C4-2B (cell line): ENCODE measurements at regions not wholly inside any gene's neighbourhood (a gene's known extent, or its start where the extent isn't known, plus 50 kb on each side); places are given as distances from the start of the nearest gene placed in this dataset.

Experiments used
- H3K27ac ChIP-seq: fragments of 450-650 bp; 2 replicates; pipeline ENCODE4 v1.5.1; 2017
- ZFX ChIP-seq: fragments of 450-650 bp; IDR thresholded peaks from 2 replicates; pipeline ENCODE4 v1.6.1; 2017
- TF ChIP-seq, protein P1 (sequence below): fragments of 450-650 bp; conservative IDR thresholded peaks from 2 replicates; pipeline ENCODE4 v1.5.1; 2017; ENCODE audit warnings: mild to moderate bottlenecking

DNA sequence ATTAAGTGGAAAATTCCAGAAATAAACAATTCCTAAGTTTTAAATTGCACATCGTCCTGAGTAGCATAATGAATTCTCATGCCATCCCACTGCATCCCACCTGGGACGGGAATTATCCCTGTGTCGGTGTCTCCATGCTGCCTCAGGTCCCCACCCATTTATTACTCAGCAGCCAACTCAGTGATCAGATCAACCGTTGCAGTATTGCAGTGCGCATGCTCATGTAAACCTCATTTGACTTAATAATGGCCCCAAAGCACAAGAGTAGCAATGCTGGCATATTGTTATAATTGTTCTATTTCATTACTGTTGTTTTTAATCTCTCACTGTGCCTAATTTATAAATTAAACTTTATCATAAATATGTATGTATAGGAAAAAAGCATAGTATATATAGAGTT is 214.4 kb downstream of the METTL4 start:
- TF ChIP-seq, protein P1, sequence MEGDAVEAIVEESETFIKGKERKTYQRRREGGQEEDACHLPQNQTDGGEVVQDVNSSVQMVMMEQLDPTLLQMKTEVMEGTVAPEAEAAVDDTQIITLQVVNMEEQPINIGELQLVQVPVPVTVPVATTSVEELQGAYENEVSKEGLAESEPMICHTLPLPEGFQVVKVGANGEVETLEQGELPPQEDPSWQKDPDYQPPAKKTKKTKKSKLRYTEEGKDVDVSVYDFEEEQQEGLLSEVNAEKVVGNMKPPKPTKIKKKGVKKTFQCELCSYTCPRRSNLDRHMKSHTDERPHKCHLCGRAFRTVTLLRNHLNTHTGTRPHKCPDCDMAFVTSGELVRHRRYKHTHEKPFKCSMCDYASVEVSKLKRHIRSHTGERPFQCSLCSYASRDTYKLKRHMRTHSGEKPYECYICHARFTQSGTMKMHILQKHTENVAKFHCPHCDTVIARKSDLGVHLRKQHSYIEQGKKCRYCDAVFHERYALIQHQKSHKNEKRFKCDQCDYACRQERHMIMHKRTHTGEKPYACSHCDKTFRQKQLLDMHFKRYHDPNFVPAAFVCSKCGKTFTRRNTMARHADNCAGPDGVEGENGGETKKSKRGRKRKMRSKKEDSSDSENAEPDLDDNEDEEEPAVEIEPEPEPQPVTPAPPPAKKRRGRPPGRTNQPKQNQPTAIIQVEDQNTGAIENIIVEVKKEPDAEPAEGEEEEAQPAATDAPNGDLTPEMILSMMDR, result no peak
- no peak for TF ChIP-seq ZFX
- no peak overlapping the region for H3K27ac ChIP-seq

DNA sequence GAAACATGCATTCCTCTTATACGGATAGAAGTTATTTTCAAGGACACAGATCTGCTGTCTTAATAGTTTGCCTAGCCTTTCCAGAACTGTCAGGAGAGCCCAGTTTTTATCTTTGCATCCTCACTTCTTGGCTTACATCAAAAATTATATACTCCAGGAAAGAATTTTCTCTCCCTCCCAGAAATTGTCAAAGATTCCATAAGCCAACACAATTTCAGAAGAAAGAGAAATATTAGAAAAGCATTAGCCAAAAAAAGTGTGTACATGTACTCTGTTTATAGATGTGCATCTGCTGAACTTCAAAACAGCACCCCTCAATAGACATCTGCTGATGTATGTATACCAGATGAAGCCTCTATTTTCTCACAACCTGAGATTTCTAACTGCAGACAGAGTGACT is 210.4 kb downstream of the METTL4 start:
- no peak for TF ChIP-seq ZFX
- H3K27ac ChIP-seq, result no peak overlapping the region

DNA sequence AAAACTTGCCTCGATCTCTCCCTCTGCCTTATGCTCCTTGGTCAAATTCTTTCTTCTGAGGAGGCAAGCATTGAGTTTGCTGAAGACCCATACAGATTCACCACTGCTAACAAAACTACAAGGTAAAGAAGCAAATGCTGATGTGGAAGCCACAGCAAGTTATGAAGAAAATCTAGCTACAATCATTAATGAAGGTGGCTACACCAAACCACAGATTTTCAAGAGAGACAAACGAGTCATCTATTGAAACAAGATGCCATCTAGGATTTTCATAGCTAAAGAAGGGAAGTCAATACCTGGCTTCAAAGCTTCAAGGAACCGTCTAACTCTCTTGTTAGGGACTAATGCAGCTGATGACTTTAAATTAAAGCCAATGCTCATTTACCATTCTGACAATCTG is 203.2 kb downstream of the METTL4 start:
- no peak overlapping the region for H3K27ac ChIP-seq
- TF ChIP-seq ZFX, result no peak
- TF ChIP-seq, protein P1, result no peak

DNA sequence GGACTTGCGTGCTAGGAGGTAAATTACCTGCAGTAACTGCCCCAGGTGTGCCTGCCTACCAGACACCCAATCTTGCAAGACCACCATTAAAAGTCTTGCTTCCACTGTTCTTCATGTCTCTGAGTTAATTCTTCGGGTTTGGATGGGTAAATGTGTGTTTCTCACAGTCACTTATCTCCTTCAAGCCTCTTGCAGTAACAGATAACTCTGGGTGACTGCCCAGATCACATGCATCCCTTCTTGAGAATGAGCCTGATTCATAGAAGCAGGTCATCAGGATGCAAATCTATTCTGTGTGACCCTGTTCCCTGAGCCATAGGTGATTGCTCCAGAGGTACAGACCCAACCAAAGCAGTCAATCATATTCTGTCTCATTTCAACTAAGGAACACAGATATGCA is 194.6 kb downstream of the METTL4 start:
- TF ChIP-seq, protein P1, result no peak
- no peak for TF ChIP-seq ZFX
- no peak overlapping the region for H3K27ac ChIP-seq

- H3K27ac ChIP-seq, result no peak overlapping the region
- no peak for TF ChIP-seq ZFX
- TF ChIP-seq, protein P1, result no peak
These were observed 191.2 kb downstream of the METTL4 start for GRCh38 chr18:2380101-2380500.

DNA sequence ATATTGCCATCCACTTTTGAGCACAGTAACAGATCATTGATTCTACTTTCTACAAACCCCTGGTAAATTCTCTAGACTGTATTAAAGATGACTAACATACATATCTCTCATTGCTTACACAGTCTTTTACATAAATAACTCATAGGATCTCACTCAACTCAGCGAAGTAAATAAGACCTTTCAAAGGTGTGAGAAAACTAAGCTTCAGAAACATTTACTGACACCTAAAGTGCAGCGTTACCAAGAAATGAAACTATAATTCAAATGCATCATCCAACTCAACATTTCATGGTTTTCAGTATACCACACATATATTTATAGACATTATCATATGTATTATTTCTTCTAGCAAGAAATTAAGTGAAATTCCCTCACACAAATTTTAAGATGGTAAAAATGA is 189.8 kb downstream of the METTL4 start:
- TF ChIP-seq, protein P1, result no peak
- TF ChIP-seq ZFX, result no peak
- H3K27ac ChIP-seq, result no peak overlapping the region

DNA sequence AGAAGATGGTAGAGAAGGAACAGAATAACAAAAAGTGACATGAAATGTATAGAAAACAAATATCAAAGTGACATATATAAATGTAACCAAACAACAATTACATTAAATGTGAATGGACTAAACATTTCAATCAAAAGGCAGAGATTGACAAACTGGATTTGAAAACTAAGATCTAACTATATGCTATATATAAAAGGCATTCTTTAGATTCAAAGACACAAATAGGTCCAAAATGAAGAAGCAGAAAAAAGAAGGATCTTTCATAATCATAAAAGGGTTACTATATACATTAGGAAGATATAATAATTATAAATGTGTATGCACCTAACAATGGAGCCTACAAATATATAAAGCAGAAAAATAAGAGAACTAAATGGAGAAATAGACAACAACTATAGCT is 183.7 kb downstream of the METTL4 start:
- TF ChIP-seq, protein P1, result no peak
- no peak for TF ChIP-seq ZFX
- H3K27ac ChIP-seq, result no peak overlapping the region

- H3K27ac ChIP-seq, result no peak overlapping the region
- no peak for TF ChIP-seq ZFX
- TF ChIP-seq, protein P1, result no peak
These were observed 181.1 kb downstream of the METTL4 start for GRCh38 chr18:2390158-2390557.
